ENCODE measurements at regions not wholly inside any gene's neighbourhood (a gene's known extent, or its start where the extent isn't known, plus 50 kb on each side); places are given as distances from the start of the nearest gene placed in this dataset.

- no peak overlapping the region for H3K27ac Mint-ChIP-seq (ENCODE audit: unreplicated experiment)
- no peak for DNase-seq (ENCODE audit: low spot score)
- H3K27me3 Mint-ChIP-seq (ENCODE audit: unreplicated experiment) = peaks cover 2% of the 10 kb centered on the region
- no peaks in the 10 kb centered on the region for H3K4me1 Mint-ChIP-seq (ENCODE audit: unreplicated experiment)
- no peak for TF ChIP-seq CTCF (IDR thresholded peaks at IDR 0.05; ENCODE audit: unreplicated experiment)
- H3K4me3 Mint-ChIP-seq (ENCODE audit: unreplicated experiment) = no peak overlapping the region
- H3K36me3 Mint-ChIP-seq (ENCODE audit: low read depth, unreplicated experiment) = no peaks in the 10 kb centered on the region
- H3K9me3 Mint-ChIP-seq (ENCODE audit: unreplicated experiment) = no peaks in the 10 kb centered on the region
Measured at GRCh38 chr2:240208096-240208495, 67.6 kb upstream of the OTOS start.

GRCh38 chr2:240208631-240209211 is 68.3 kb upstream of the OTOS start:
- no peaks in the 10 kb centered on the region for H3K36me3 Mint-ChIP-seq (ENCODE audit: low read depth, unreplicated experiment)
- no peak for TF ChIP-seq CTCF (IDR thresholded peaks at IDR 0.05; ENCODE audit: unreplicated experiment)
- H3K4me3 Mint-ChIP-seq (ENCODE audit: unreplicated experiment) = no peak overlapping the region

GRCh38 chr2:240209493-240209892 is 69.0 kb upstream of the OTOS start:
- Mint-ChIP-seq H3K9me3 (ENCODE audit: unreplicated experiment) (no peaks in the 10 kb centered on the region), H3K27ac (ENCODE audit: unreplicated experiment) (no peak overlapping the region), H3K36me3 (ENCODE audit: low read depth, unreplicated experiment) (no peaks in the 10 kb centered on the region), H3K27me3 (ENCODE audit: unreplicated experiment) (peaks cover 2% of the 10 kb centered on the region), H3K4me3 (ENCODE audit: unreplicated experiment) (no peak overlapping the region), H3K4me1 (ENCODE audit: unreplicated experiment) (no peaks in the 10 kb centered on the region)
- TF ChIP-seq CTCF (IDR thresholded peaks at IDR 0.05; ENCODE audit: unreplicated experiment) = no peak
- DNase-seq (ENCODE audit: low spot score) = no peak

More at GRCh38 chr2:240208631-240209211, 68.3 kb upstream of the OTOS start:
- no peak for DNase-seq (ENCODE audit: low spot score)
- Mint-ChIP-seq H3K9me3 (ENCODE audit: unreplicated experiment) (no peaks in the 10 kb centered on the region), H3K27me3 (ENCODE audit: unreplicated experiment) (peaks cover 2% of the 10 kb centered on the region), H3K4me1 (ENCODE audit: unreplicated experiment) (no peaks in the 10 kb centered on the region), H3K27ac (ENCODE audit: unreplicated experiment) (no peak overlapping the region)

GRCh38 chr2:240210198-240210965 is 69.9 kb upstream of the OTOS start:
- H3K36me3 Mint-ChIP-seq (ENCODE audit: low read depth, unreplicated experiment) = no peaks in the 10 kb centered on the region
- TF ChIP-seq CTCF (IDR thresholded peaks at IDR 0.05; ENCODE audit: unreplicated experiment) = no peak

GRCh38 chr2:240211096-240211495 is 70.6 kb upstream of the OTOS start:
- Mint-ChIP-seq H3K9me3 (ENCODE audit: unreplicated experiment) (no peaks in the 10 kb centered on the region), H3K4me1 (ENCODE audit: unreplicated experiment) (no peaks in the 10 kb centered on the region), H3K4me3 (ENCODE audit: unreplicated experiment) (no peak overlapping the region), H3K36me3 (ENCODE audit: low read depth, unreplicated experiment) (no peaks in the 10 kb centered on the region), H3K27ac (ENCODE audit: unreplicated experiment) (no peak overlapping the region), H3K27me3 (ENCODE audit: unreplicated experiment) (peaks cover 5% of the 10 kb centered on the region)
- DNase-seq (ENCODE audit: low spot score) = no peak
- no peak for TF ChIP-seq CTCF (IDR thresholded peaks at IDR 0.05; ENCODE audit: unreplicated experiment)

More at GRCh38 chr2:240210198-240210965, 69.9 kb upstream of the OTOS start:
- Mint-ChIP-seq H3K9me3 (ENCODE audit: unreplicated experiment) (no peaks in the 10 kb centered on the region), H3K4me1 (ENCODE audit: unreplicated experiment) (no peaks in the 10 kb centered on the region), H3K27me3 (ENCODE audit: unreplicated experiment) (peaks cover 5% of the 10 kb centered on the region), H3K4me3 (ENCODE audit: unreplicated experiment) (no peak overlapping the region), H3K27ac (ENCODE audit: unreplicated experiment) (no peak overlapping the region)
- DNase-seq (ENCODE audit: low spot score) = no peak
